GM23338 (cell line): ENCODE measurements at regions not wholly inside any gene's neighbourhood (a gene's known extent, or its start where the extent isn't known, plus 50 kb on each side); places are given as distances from the start of the nearest gene placed in this dataset. TPM values are rescaled to one million over a fixed set of nuclear protein-coding genes. Genes with fewer than 3 reads are reported as not detected.
"Not testable (repeated sequence)": the region's sequence is repeated elsewhere in the genome, so short reads cannot be mapped to it uniquely, and the experiment has no call there.

Experiments
- ATAC-seq: fragments of 200-7000 bp; cut with Tn5 transposase; 3 replicates; pipeline ENCODE4 v1.9.1; 2020
- DNase-seq: peaks from one replicate; pipeline ENCODE4 v3.0.0-alpha.2; 2015; ENCODE audit warnings: low spot score
- H2AFZ ChIP-seq: fragments of 200-600 bp; sonication (generic); 2 replicates; pipeline ENCODE4 v1.8.0; 2016; ENCODE audit warnings: antibody characterized with exemption, mild to moderate bottlenecking, moderate library complexity
- H3F3A ChIP-seq: fragments of 200-600 bp; sonication (generic); replicated peaks from 2 replicates; pipeline ENCODE4 v1.8.0; 2017; ENCODE audit warnings: antibody characterized with exemption, mixed run types, low read depth
- H3K27ac ChIP-seq: fragments of 200-600 bp; sonication (generic); 2 replicates; pipeline ENCODE4 v1.6.1; 2016; ENCODE audit warnings: low read depth
- H3K27me3 ChIP-seq: fragments of 200-600 bp; sonication (generic); 2 replicates; pipeline ENCODE4 v1.8.0; 2016; ENCODE audit warnings: mild to moderate bottlenecking, mixed run types, moderate library complexity; ENCODE audit not compliant: insufficient read depth
- H3K36me3 ChIP-seq: fragments of 200-600 bp; sonication (generic); 2 replicates; pipeline ENCODE4 v1.8.0; 2016; ENCODE audit warnings: mild to moderate bottlenecking; ENCODE audit not compliant: insufficient read depth
- H3K4me1 ChIP-seq: fragments of 200-600 bp; sonication (generic); 2 replicates; pipeline ENCODE4 v1.8.0; 2016; ENCODE audit warnings: mild to moderate bottlenecking, moderate library complexity; ENCODE audit not compliant: insufficient read depth
- H3K4me2 ChIP-seq: fragments of 200-600 bp; sonication (generic); 2 replicates; pipeline ENCODE4 v1.7.1; 2017; ENCODE audit warnings: mixed run types
- H3K4me3 ChIP-seq: fragments of 200-600 bp; sonication (generic); 2 replicates; pipeline ENCODE4 v1.6.1; 2016; ENCODE audit warnings: mixed run types
- H3K79me2 ChIP-seq: fragments of 200-600 bp; sonication (generic); replicated peaks from 2 replicates; pipeline ENCODE4 v1.8.0; 2017; ENCODE audit warnings: mild to moderate bottlenecking; ENCODE audit not compliant: insufficient read depth
- H3K9me2 ChIP-seq: fragments of 200-600 bp; sonication (generic); 2 replicates; pipeline ENCODE4 v1.8.0; 2017; ENCODE audit not compliant: insufficient read depth
- H4K20me1 ChIP-seq: fragments of 200-600 bp; sonication (generic); replicated peaks from 2 replicates; pipeline ENCODE4 v1.8.0; 2017; ENCODE audit warnings: mild to moderate bottlenecking; ENCODE audit not compliant: insufficient read depth
- H3K27ac Mint-ChIP-seq: 2 replicates; pipeline ENCODE4 v1.8.0; 2020; ENCODE audit warnings: inconsistent platforms, mild to moderate bottlenecking, moderate library complexity, mixed read lengths
- H3K27me3 Mint-ChIP-seq: 3 replicates; pipeline ENCODE4 v1.8.0; 2022; ENCODE audit warnings: low read depth, mild to moderate bottlenecking, moderate library complexity, mixed read lengths, inconsistent platforms; ENCODE audit not compliant: insufficient read depth, poor library complexity
- H3K36me3 Mint-ChIP-seq: 3 replicates; pipeline ENCODE4 v1.8.0; 2021; ENCODE audit warnings: low read depth, mild to moderate bottlenecking, inconsistent platforms, moderate library complexity, mixed read lengths
- H3K4me1 Mint-ChIP-seq: 3 replicates; pipeline ENCODE4 v1.8.0; 2020; ENCODE audit warnings: mild to moderate bottlenecking, inconsistent platforms, mixed read lengths
- H3K4me3 Mint-ChIP-seq: 3 replicates; pipeline ENCODE4 v1.8.0; 2021; ENCODE audit warnings: moderate library complexity, mild to moderate bottlenecking, inconsistent platforms, mixed read lengths
- H3K9me3 Mint-ChIP-seq: 3 replicates; pipeline ENCODE4 v1.8.0; 2020; ENCODE audit warnings: moderate library complexity, mild to moderate bottlenecking, inconsistent platforms, mixed read lengths
- small RNA-seq: library from RNA; depleted of rRNA; stranded (forward); fragments of <200 nt; gene quantifications from one replicate; pipeline ENCODE3, GENCODE V24; 2014; ENCODE audit warnings: low replicate concordance

DNA sequence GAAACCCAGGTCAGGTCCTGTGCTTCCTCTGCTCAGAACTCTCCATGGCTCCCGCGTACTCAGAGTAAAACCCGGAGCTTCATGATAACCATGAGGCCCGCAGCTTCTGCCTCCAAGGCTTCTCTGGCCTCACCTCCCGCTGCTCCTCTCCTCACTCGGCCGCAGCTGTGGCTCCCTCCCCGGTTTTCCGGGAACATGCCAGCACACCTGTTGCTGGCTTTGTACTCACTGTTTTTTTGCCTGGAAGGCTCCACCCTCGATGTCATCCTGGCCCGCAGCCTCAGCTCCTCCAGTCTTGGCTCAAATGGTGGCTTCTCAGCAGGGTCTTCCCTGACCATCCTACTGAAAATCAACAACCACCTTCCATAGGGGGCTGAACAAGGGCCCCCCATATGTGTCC, 57.7 kb upstream of the SULF2 start:
- H3K9me2 ChIP-seq, H4K20me1 ChIP-seq, H2AFZ ChIP-seq, H3K27me3 Mint-ChIP-seq, H3K27ac ChIP-seq, H3K4me3 Mint-ChIP-seq, H3K36me3 Mint-ChIP-seq, H3K9me3 Mint-ChIP-seq, H3K27me3 ChIP-seq, H3K4me1 ChIP-seq, H3K4me3 ChIP-seq, H3K27ac Mint-ChIP-seq, H3K79me2 ChIP-seq, H3K4me2 ChIP-seq, H3K36me3 ChIP-seq, H3F3A ChIP-seq: not testable (repeated sequence)
- DNase-seq: peak; percentile 14
- H3K4me1 Mint-ChIP-seq: peaks cover 11% of the 10 kb centered on the region
- ATAC-seq: peak; percentile 19

DNA sequence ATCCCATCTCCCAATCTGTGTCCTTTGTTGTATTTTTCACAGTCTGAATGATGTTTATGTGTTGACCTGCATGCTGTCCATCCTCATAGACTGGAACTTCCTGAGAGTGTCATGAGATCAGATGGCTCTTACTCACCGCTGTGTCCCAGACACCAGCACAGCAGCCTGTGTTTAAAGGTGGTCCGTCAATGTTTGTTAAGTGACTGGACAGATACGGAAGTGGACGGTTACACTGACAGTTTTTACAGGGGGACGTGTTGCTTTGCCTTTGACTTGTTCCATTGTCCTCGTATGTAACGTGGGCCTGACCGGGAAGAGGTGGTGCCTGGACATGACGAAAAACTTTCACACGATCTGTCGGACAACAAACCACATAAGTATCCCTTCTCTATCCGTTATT, 56.7 kb upstream of the SULF2 start:
- not testable (repeated sequence) for H4K20me1 ChIP-seq, H2AFZ ChIP-seq, ATAC-seq, H3K27ac Mint-ChIP-seq, H3K36me3 Mint-ChIP-seq, H3K4me3 Mint-ChIP-seq, H3K4me2 ChIP-seq, DNase-seq, H3K4me1 ChIP-seq, H3F3A ChIP-seq, H3K36me3 ChIP-seq, H3K4me1 Mint-ChIP-seq, H3K27me3 Mint-ChIP-seq, H3K27me3 ChIP-seq, H3K9me2 ChIP-seq, H3K27ac ChIP-seq, H3K9me3 Mint-ChIP-seq, H3K4me3 ChIP-seq, H3K79me2 ChIP-seq

DNA sequence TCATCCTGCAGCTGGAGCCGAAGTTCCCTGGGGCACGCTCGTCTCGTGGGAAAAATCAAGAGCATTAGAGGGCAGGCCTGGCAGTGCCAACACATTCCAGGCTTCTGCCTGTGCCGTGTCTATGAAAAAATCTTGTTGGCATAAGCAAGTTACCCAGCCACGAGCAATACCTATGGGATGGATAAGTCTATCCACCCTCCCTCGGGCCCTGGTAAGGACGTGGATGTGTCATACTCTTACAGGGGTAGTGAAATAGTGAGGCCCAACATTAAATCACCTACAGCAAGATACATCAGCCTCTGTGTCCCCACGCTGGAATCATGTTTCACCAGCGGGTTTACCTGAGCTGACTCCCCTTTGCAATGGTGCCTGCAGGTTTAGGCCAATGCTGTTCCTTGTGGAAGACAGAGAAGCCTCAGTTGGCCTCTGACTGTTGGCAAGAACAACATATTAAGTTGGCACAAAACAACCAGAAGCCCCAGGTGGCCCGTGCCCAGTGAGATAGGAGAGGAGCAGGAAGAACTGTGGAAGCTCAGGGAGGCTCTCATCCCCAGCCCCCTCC, 51.1 kb upstream of the SULF2 start:
- H3F3A ChIP-seq, H3K4me1 Mint-ChIP-seq, H3K4me3 Mint-ChIP-seq, H3K27ac Mint-ChIP-seq, H3K36me3 Mint-ChIP-seq, H4K20me1 ChIP-seq, H3K9me2 ChIP-seq, H3K4me3 ChIP-seq, H3K9me3 Mint-ChIP-seq, H3K4me2 ChIP-seq, H3K4me1 ChIP-seq, H2AFZ ChIP-seq, H3K27ac ChIP-seq, H3K79me2 ChIP-seq, DNase-seq, H3K27me3 ChIP-seq, ATAC-seq, H3K27me3 Mint-ChIP-seq, H3K36me3 ChIP-seq: not testable (repeated sequence)

Small RNA genes lying in the stretch of these regions (small RNA-seq; reads per million reads assigned to genes)
- gene RNA5SP486 (0.10 reads per million), gene RNU7-144P (not detected), gene RNU7-92P (not detected)
